SW480 (cell line): ENCODE measurements at regions not wholly inside any gene's neighbourhood (a gene's known extent, or its start where the extent isn't known, plus 50 kb on each side); places are given as distances from the start of the nearest gene placed in this dataset.

Experiments
- DNase-seq: peaks from one replicate; pipeline ENCODE4 v3.0.0-alpha.2; 2016; ENCODE audit warnings: low spot score

GRCh38 chr1:61627365-61627764 is 97.6 kb downstream of the TM2D1 start:
- DNase-seq = no peak

GRCh38 chr1:61626816-61627215 is 98.1 kb downstream of the TM2D1 start:
- DNase-seq = no peak

GRCh38 chr1:61623852-61624251 is 101.1 kb downstream of the TM2D1 start:
- DNase-seq = no peak

- no peak for DNase-seq
Measured at GRCh38 chr1:61620536-61620935, 104.4 kb downstream of the TM2D1 start.

GRCh38 chr1:61618755-61619154 is 106.2 kb downstream of the TM2D1 start:
- DNase-seq = no peak

- no peak for DNase-seq
Measured at GRCh38 chr1:61618193-61618592, 106.7 kb downstream of the TM2D1 start.

- no peak for DNase-seq
Measured at GRCh38 chr1:61616830-61617229, 108.1 kb downstream of the TM2D1 start.

- no peak for DNase-seq
Measured at GRCh38 chr1:61612602-61613001, 112.3 kb downstream of the TM2D1 start.

- DNase-seq = no peak
Measured at GRCh38 chr1:61609040-61609439, 115.9 kb downstream of the TM2D1 start.

- DNase-seq = no peak
Measured at GRCh38 chr1:61607448-61607847, 117.5 kb downstream of the TM2D1 start.

GRCh38 chr1:61606448-61607312 is 118.3 kb downstream of the TM2D1 start:
- DNase-seq = no peak

GRCh38 chr1:61605607-61606321 is 119.2 kb downstream of the TM2D1 start:
- DNase-seq = no peak

GRCh38 chr1:61604684-61605083 is 120.3 kb downstream of the TM2D1 start:
- no peak for DNase-seq

GRCh38 chr1:61604261-61604660 is 120.7 kb downstream of the TM2D1 start:
- no peak for DNase-seq

- DNase-seq = no peak
Measured at GRCh38 chr1:61602663-61603062, 122.3 kb downstream of the TM2D1 start.

- DNase-seq = no peak
Measured at GRCh38 chr1:61597601-61598000, 127.3 kb downstream of the TM2D1 start.

GRCh38 chr1:61593331-61593730 is 131.6 kb downstream of the TM2D1 start:
- DNase-seq = no peak

- no peak for DNase-seq
Measured at GRCh38 chr1:61591351-61591750, 133.6 kb downstream of the TM2D1 start.

- DNase-seq = peak; percentile 59
Measured at GRCh38 chr1:61588736-61589672, 135.9 kb downstream of the TM2D1 start.

- peak; percentile 60 for DNase-seq
Measured at GRCh38 chr1:61585714-61586113, 139.2 kb downstream of the TM2D1 start.

GRCh38 chr1:61583703-61584102 is 141.2 kb downstream of the TM2D1 start:
- no peak for DNase-seq

- no peak for DNase-seq
Measured at GRCh38 chr1:61581251-61581650, 143.7 kb downstream of the TM2D1 start.
